Brain microvascular endothelial cell (primary cell): ENCODE measurements at regions not wholly inside any gene's neighbourhood (a gene's known extent, or its start where the extent isn't known, plus 50 kb on each side); places are given as distances from the start of the nearest gene placed in this dataset.

Experiments
- DNase-seq: peaks from one replicate; pipeline ENCODE4 v3.0.0-alpha.2; 2020
- H3K27ac ChIP-seq: fragments of 250-450 bp; sonication (Bioruptor Pico); 2 replicates; pipeline ENCODE4 v1.5.1; 2020; ENCODE audit warnings: mild to moderate bottlenecking, moderate library complexity
- H3K27me3 ChIP-seq: fragments of 250-450 bp; sonication (Bioruptor Pico); replicated peaks from 2 replicates; pipeline ENCODE4 v1.5.1; 2020; ENCODE audit warnings: mild to moderate bottlenecking
- H3K36me3 ChIP-seq: fragments of 250-450 bp; sonication (Bioruptor Pico); replicated peaks from 2 replicates; pipeline ENCODE4 v1.5.1; 2020; ENCODE audit warnings: mild to moderate bottlenecking
- H3K4me3 ChIP-seq: 2 replicates; pipeline ENCODE4 v1.5.1; 2011; ENCODE audit warnings: low read depth, mild to moderate bottlenecking, control low read depth, low read length, moderate library complexity
- CTCF ChIP-seq: IDR thresholded peaks from 2 replicates; pipeline ENCODE4 v1.5.1; 2011; ENCODE audit warnings: low read depth, mild to moderate bottlenecking, moderate library complexity, low read length, control low read depth, inconsistent platforms; ENCODE audit errors: missing control alignments
- in situ Hi-C: cut with HindIII; loops from 2 replicates; pipeline ENCODE4 v1.10.0; 2017; ENCODE audit warnings: low sequenced_read_pairs, low pct_ligation_motif_present

- Histone ChIP-seq H3K27me3 (no peaks in the 10 kb centered on the region), H3K27ac (peak overlapping the region; percentile 47), H3K4me3 (no peak overlapping the region), H3K36me3 (no peaks in the 10 kb centered on the region)
- in situ Hi-C loops: no loop called here
- DNase-seq: peak; percentile 47
- TF ChIP-seq CTCF: no peak
Measured at GRCh38 chr3:177810162-177810623, 612.9 kb upstream of the TBL1XR1 start.

GRCh38 chr3:177811112-177811511 is 613.8 kb upstream of the TBL1XR1 start:
- DNase-seq: no peak
- Histone ChIP-seq H3K4me3 (no peak overlapping the region), H3K36me3 (no peaks in the 10 kb centered on the region), H3K27ac (no peak overlapping the region), H3K27me3 (no peaks in the 10 kb centered on the region)
- no peak for TF ChIP-seq CTCF
- in situ Hi-C loops: no loop called here

GRCh38 chr3:177811835-177812234 is 614.6 kb upstream of the TBL1XR1 start:
- Histone ChIP-seq H3K4me3 (no peak overlapping the region), H3K27me3 (no peaks in the 10 kb centered on the region), H3K36me3 (no peaks in the 10 kb centered on the region), H3K27ac (no peak overlapping the region)
- TF ChIP-seq CTCF: no peak
- in situ Hi-C loops: no loop called here
- no peak for DNase-seq

- Histone ChIP-seq H3K36me3 (no peaks in the 10 kb centered on the region), H3K27ac (no peak overlapping the region), H3K4me3 (no peak overlapping the region), H3K27me3 (no peaks in the 10 kb centered on the region)
- DNase-seq: no peak
- TF ChIP-seq CTCF: no peak
- in situ Hi-C loops: no loop called here
Measured at GRCh38 chr3:177812492-177812891, 615.2 kb upstream of the TBL1XR1 start.

GRCh38 chr3:177813322-177813721 is 616.0 kb upstream of the TBL1XR1 start:
- DNase-seq: no peak
- H3K4me3 ChIP-seq: no peak overlapping the region
- no peaks in the 10 kb centered on the region for H3K36me3 ChIP-seq
- H3K27me3 ChIP-seq: no peaks in the 10 kb centered on the region
- TF ChIP-seq CTCF: no peak
- no peak overlapping the region for H3K27ac ChIP-seq
- in situ Hi-C loops: no loop called here

- H3K27ac ChIP-seq: no peak overlapping the region
- in situ Hi-C loops: no loop called here
- H3K4me3 ChIP-seq: no peak overlapping the region
Measured at GRCh38 chr3:177816667-177817208, 619.5 kb upstream of the TBL1XR1 start.

More at GRCh38 chr3:177816667-177817208, 619.5 kb upstream of the TBL1XR1 start:
- Histone ChIP-seq H3K27me3 (no peaks in the 10 kb centered on the region), H3K36me3 (no peaks in the 10 kb centered on the region)
- peak; percentile 54 for DNase-seq
- TF ChIP-seq CTCF: no peak
